Ovary (tissue), 3 donors: ENCODE measurements at regions not wholly inside any gene's neighbourhood (a gene's known extent, or its start where the extent isn't known, plus 50 kb on each side); places are given as distances from the start of the nearest gene placed in this dataset.

Experiments
- CTCF ChIP-seq, 3 donors: fragments of 450-650 bp in 2 of 3; fragments of 200-600 bp in 1 of 3; IDR thresholded peaks; one replicate each; pipeline versions ENCODE4 v1.5.1 to v1.8.0; 2016 to 2022; ENCODE audit warnings: antibody characterized with exemption in 3 of 3, mild to moderate bottlenecking in 1 of 3
- POLR2A ChIP-seq: fragments of 450-650 bp; IDR thresholded peaks from one replicate; pipeline ENCODE4 v1.6.1; 2017; ENCODE audit warnings: antibody characterized with exemption, mild to moderate bottlenecking, moderate library complexity
- donor health status: DM: no; HTN: no; CAD: no.

GRCh38 chr2:228707846-228708245 lies 526.4 kb upstream of the SPHKAP start:
- TF ChIP-seq CTCF (IDR thresholded peaks at IDR 0.05), result no peak
- no peak for TF ChIP-seq POLR2A
